Lower leg skin (tissue), 3 donors: ENCODE measurements at regions not wholly inside any gene's neighbourhood (a gene's known extent, or its start where the extent isn't known, plus 50 kb on each side); places are given as distances from the start of the nearest gene placed in this dataset.

ENCODE experiments used
- CTCF ChIP-seq, 3 donors: fragments of 450-650 bp; IDR thresholded peaks; one replicate each; pipeline ENCODE4 v1.5.1; 2016; ENCODE audit warnings: antibody characterized with exemption in 3 of 3, mild to moderate bottlenecking in 3 of 3, moderate library complexity in 2 of 3
- POLR2A ChIP-seq, 2 donors: fragments of 450-650 bp; IDR thresholded peaks; one replicate each; pipeline ENCODE4 v1.6.1; 2016 to 2017; ENCODE audit warnings: antibody characterized with exemption in 2 of 2, mild to moderate bottlenecking in 1 of 2, moderate library complexity in 1 of 2

DNA sequence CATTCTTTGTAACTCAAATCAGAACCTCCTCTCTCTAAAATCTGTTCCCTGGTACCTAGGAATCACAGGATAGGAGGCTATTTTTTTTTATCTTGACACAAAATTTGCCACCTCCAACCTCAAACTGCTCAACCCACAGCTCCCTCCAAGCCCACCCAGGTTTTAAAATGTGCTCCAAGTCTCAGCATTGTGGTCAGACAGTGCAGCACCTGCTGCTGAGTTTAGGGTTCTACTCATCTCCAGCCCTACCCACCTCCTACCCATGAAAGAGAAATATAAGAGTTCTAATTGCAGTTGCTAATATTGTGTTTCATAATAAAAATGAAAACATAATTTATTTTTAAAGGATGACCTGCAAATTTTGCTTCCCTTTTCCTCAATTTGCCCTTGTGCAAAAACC lies 496.5 kb downstream of the MAFB start:
- TF ChIP-seq CTCF (IDR thresholded peaks at IDR 0.05) (no peak), POLR2A (IDR thresholded peaks at IDR 0.05) (no peak)
